ENCODE measurements at regions not wholly inside any gene's neighbourhood (a gene's known extent, or its start where the extent isn't known, plus 50 kb on each side); places are given as distances from the start of the nearest gene placed in this dataset.

- H3K4me3 ChIP-seq (replicated peaks; ENCODE audit: low read depth, low read length), result no peak overlapping the region
- no peak for TF ChIP-seq CTCF (IDR thresholded peaks at IDR 0.05; ENCODE audit: low read depth, low read length, missing control alignments)
- no peak for DNase-seq (ENCODE audit: extremely low read depth, low read depth)
These were observed 167.2 kb upstream of the KCNG1 start for GRCh38 chr20:51189814-51190782.

- no peak for TF ChIP-seq CTCF (IDR thresholded peaks at IDR 0.05; ENCODE audit: low read depth, low read length, missing control alignments)
- H3K4me3 ChIP-seq (replicated peaks; ENCODE audit: low read depth, low read length), result no peak overlapping the region
- DNase-seq (ENCODE audit: extremely low read depth, low read depth), result no peak
These were observed 166.0 kb upstream of the KCNG1 start for GRCh38 chr20:51188941-51189340.

GRCh38 chr20:51187261-51187660, 164.4 kb upstream of the KCNG1 start:
- DNase-seq (ENCODE audit: extremely low read depth, low read depth), result no peak
- no peak overlapping the region for H3K4me3 ChIP-seq (replicated peaks; ENCODE audit: low read depth, low read length)
- TF ChIP-seq CTCF (IDR thresholded peaks at IDR 0.05; ENCODE audit: low read depth, low read length, missing control alignments), result no peak

GRCh38 chr20:51185861-51186260, 163.0 kb upstream of the KCNG1 start:
- H3K4me3 ChIP-seq (replicated peaks; ENCODE audit: low read depth, low read length), result no peak overlapping the region
- DNase-seq (ENCODE audit: extremely low read depth, low read depth), result no peak
- no peak for TF ChIP-seq CTCF (IDR thresholded peaks at IDR 0.05; ENCODE audit: low read depth, low read length, missing control alignments)

GRCh38 chr20:51185277-51185676, 162.4 kb upstream of the KCNG1 start:
- no peak overlapping the region for H3K4me3 ChIP-seq (replicated peaks; ENCODE audit: low read depth, low read length)
- no peak for TF ChIP-seq CTCF (IDR thresholded peaks at IDR 0.05; ENCODE audit: low read depth, low read length, missing control alignments)
- DNase-seq (ENCODE audit: extremely low read depth, low read depth), result peak; percentile 11

- no peak for DNase-seq (ENCODE audit: extremely low read depth, low read depth)
- TF ChIP-seq CTCF (IDR thresholded peaks at IDR 0.05; ENCODE audit: low read depth, low read length, missing control alignments), result no peak
- no peak overlapping the region for H3K4me3 ChIP-seq (replicated peaks; ENCODE audit: low read depth, low read length)
These were observed 161.4 kb upstream of the KCNG1 start for GRCh38 chr20:51184289-51184688.
